Stimulated activated CD4-positive, alpha-beta T cell treated with anti-CD3 and anti-CD28 coated beads, Interleukin-1b, Interleukin-23, amount 100 ng/mL, for 1 hour (primary cell): ENCODE measurements at regions not wholly inside any gene's neighbourhood (a gene's known extent, or its start where the extent isn't known, plus 50 kb on each side); places are given as distances from the start of the nearest gene placed in this dataset.
A peak's percentile ranks its signal among the peaks of the same experiment; 100 is the strongest.

Experiments
- DNase-seq, 2 donors: peaks; one replicate each; pipeline ENCODE4 v3.0.0-alpha.2; 2020; ENCODE audit warnings: low read depth in 2 of 2

GRCh38 chr18:11553098-11553940 lies 56.1 kb upstream of the SLC35G4 start:
- no peak for DNase-seq

GRCh38 chr18:11548916-11549551 lies 60.4 kb upstream of the SLC35G4 start:
- no peak for DNase-seq

- no peak for DNase-seq
These were observed 61.0 kb upstream of the SLC35G4 start for GRCh38 chr18:11548396-11548795.

- no peak for DNase-seq
These were observed 65.2 kb upstream of the SLC35G4 start for GRCh38 chr18:11544060-11544633.

- no peak for DNase-seq
These were observed 68.2 kb upstream of the SLC35G4 start for GRCh38 chr18:11541179-11541578.

- no peak for DNase-seq
These were observed 75.4 kb upstream of the SLC35G4 start for GRCh38 chr18:11533942-11534496.

- no peak for DNase-seq
These were observed 75.9 kb upstream of the SLC35G4 start for GRCh38 chr18:11533513-11533890.

- no peak for DNase-seq
These were observed 76.5 kb upstream of the SLC35G4 start for GRCh38 chr18:11532758-11533512.

- DNase-seq = no peak
These were observed 80.3 kb upstream of the SLC35G4 start for GRCh38 chr18:11529081-11529480.

GRCh38 chr18:11526675-11527074 lies 82.7 kb upstream of the SLC35G4 start:
- no peak for DNase-seq

- DNase-seq = no peak
These were observed 85.6 kb upstream of the SLC35G4 start for GRCh38 chr18:11523804-11524203.

- no peak for DNase-seq
These were observed 86.4 kb upstream of the SLC35G4 start for GRCh38 chr18:11522992-11523391.

GRCh38 chr18:11521853-11522252 lies 87.5 kb upstream of the SLC35G4 start:
- no peak for DNase-seq

- DNase-seq = no peak
These were observed 88.9 kb upstream of the SLC35G4 start for GRCh38 chr18:11520536-11520935.

- DNase-seq = peak in 1 of 2 donors; percentile 1
These were observed 90.4 kb upstream of the SLC35G4 start for GRCh38 chr18:11518788-11519685.

GRCh38 chr18:11517704-11518103 lies 91.7 kb upstream of the SLC35G4 start:
- DNase-seq = no peak

- DNase-seq = no peak
These were observed 92.5 kb upstream of the SLC35G4 start for GRCh38 chr18:11516751-11517503.

- DNase-seq = no peak
These were observed 95.1 kb upstream of the SLC35G4 start for GRCh38 chr18:11514267-11514666.

- no peak for DNase-seq
These were observed 97.0 kb upstream of the SLC35G4 start for GRCh38 chr18:11512096-11513025.
